AG10803 (cell line): ENCODE measurements at regions not wholly inside any gene's neighbourhood (a gene's known extent, or its start where the extent isn't known, plus 50 kb on each side); places are given as distances from the start of the nearest gene placed in this dataset.

Source experiments
- DNase-seq: peaks from one replicate; pipeline ENCODE4 v3.0.0; 2010; ENCODE audit warnings: low read depth
- H3K4me3 ChIP-seq: 2 replicates; pipeline ENCODE4 v1.5.1; 2011; ENCODE audit warnings: mild to moderate bottlenecking, low read length, control low read depth
- CTCF ChIP-seq: conservative IDR thresholded peaks from 2 replicates; pipeline ENCODE4 v1.5.1; 2011; ENCODE audit warnings: mild to moderate bottlenecking, low read length, control low read depth, inconsistent platforms

DNA sequence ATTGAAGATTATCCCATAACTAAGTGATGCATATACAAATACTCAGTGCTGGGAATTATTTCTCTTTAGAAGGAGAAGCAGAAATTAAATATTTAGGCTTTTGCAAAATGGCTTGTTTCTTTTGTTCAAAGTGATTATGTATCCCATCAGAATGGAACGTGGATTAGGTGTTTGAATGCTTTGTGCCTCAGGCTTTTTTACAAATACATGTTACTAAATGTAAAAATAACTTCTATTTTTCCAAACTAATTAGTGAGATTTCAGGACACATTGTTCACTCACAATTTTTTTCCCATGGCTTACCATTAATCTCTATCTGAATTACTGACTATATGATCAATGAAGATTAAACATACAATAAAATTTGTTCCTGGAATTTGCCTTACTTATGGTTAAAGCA, 925.9 kb upstream of the CITED2 start:
- DNase-seq = no peak
- no peak overlapping the region for H3K4me3 ChIP-seq
- TF ChIP-seq CTCF = no peak

DNA sequence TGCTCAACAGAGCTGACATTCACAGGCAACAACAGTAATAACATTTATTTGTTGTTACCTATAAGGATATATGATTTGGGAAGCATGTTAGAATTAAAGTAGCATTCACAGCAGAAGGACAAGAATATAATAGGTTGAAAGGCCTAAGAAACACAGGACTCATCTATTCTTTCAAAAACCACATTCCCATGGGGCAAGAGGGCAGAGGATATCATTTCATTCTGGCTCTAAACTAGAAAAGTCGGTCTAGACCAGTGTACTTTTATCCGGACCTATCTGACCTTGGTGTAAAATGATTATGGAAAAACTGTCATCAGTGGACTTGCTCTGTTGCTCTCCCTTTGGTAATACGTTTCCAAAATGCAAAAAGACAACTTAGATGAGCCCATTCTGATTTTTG, 914.7 kb upstream of the CITED2 start:
- no peak overlapping the region for H3K4me3 ChIP-seq
- no peak for TF ChIP-seq CTCF
- DNase-seq = no peak

- TF ChIP-seq CTCF = no peak
- no peak overlapping the region for H3K4me3 ChIP-seq
These were observed 911.7 kb upstream of the CITED2 start for GRCh38 chr6:140285998-140286690.

DNA sequence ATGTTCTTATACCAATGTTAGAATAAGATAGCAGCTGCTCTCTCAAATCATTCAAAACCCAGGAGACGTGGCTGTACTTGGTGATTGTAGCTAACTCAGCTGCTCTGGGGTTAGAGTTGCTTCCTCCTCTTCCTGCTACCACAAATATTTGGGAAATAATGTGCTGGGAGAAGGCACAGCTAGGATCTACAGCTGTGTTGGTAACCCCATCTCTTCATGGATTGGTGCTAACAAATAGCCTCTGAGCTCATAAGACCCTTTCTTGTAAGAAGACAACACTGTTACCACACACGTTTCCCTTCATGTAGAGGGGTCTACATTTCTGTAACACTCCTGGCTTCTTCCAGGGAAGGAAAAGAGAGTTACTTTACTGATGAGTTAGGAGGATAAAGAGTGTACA, 911.0 kb upstream of the CITED2 start:
- TF ChIP-seq CTCF = no peak
- H3K4me3 ChIP-seq = no peak overlapping the region
- DNase-seq = no peak

More at GRCh38 chr6:140285998-140286690, 911.7 kb upstream of the CITED2 start:
- no peak for DNase-seq

GRCh38 chr6:140284871-140285270, 910.4 kb upstream of the CITED2 start:
- DNase-seq = no peak
- no peak overlapping the region for H3K4me3 ChIP-seq
- TF ChIP-seq CTCF = no peak

- TF ChIP-seq CTCF = no peak
- no peak overlapping the region for H3K4me3 ChIP-seq
- DNase-seq = no peak
These were observed 908.7 kb upstream of the CITED2 start for GRCh38 chr6:140283197-140283596.

- TF ChIP-seq CTCF = no peak
- no peak for DNase-seq
- H3K4me3 ChIP-seq = no peak overlapping the region
These were observed 907.3 kb upstream of the CITED2 start for GRCh38 chr6:140281767-140282166.
